ENCODE measurements at regions not wholly inside any gene's neighbourhood (a gene's known extent, or its start where the extent isn't known, plus 50 kb on each side); places are given as distances from the start of the nearest gene placed in this dataset.

DNA sequence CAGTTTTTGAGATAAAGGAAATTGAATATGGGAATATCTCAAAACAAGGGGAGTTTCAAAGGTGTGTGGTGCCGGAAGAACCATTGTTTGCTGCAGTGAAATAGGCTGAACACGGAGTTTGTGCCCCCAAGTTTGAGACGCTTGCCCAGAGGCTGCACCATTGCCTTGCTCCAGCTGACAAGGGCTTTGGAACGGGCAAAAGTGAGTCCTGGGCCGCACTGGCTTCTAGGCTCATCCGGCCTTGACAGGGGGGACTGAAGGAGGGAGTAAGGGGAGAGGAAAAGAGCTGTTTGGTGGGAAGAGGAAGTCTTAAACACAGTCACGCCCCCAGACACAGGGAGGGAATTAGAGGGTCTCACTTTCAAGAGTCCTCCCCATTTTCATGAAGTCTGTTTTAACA lies 269.9 kb downstream of the FAM43A start:
- CTCF ChIA-PET = no interaction called here
- Histone ChIP-seq H3K27me3 (ENCODE audit: control insufficient read depth, insufficient read depth, low read length) (no peaks in the 10 kb centered on the region), H3K4me3 (ENCODE audit: low read depth in 2 of 2, low read length in 2 of 2) (no peak overlapping the region), H3K4me1 (ENCODE audit: control insufficient read depth, insufficient read depth, low read length) (no peaks in the 10 kb centered on the region), H3K27ac (ENCODE audit: low read length) (no peak overlapping the region), H3K9me3 (ENCODE audit: control insufficient read depth, insufficient read depth, low read depth, low read length) (no peaks in the 10 kb centered on the region), H3K36me3 (ENCODE audit: control insufficient read depth, insufficient read depth, low read length) (no peaks in the 10 kb centered on the region)
- intact Hi-C loops (cut with micrococcal nuclease; ENCODE audit: unreplicated experiment) = no loop called here
- TF ChIP-seq TCF7L2 (IDR thresholded peaks at IDR 0.05; ENCODE audit: low read depth, low read length) = no peak
- TF ChIP-seq, protein P1, sequence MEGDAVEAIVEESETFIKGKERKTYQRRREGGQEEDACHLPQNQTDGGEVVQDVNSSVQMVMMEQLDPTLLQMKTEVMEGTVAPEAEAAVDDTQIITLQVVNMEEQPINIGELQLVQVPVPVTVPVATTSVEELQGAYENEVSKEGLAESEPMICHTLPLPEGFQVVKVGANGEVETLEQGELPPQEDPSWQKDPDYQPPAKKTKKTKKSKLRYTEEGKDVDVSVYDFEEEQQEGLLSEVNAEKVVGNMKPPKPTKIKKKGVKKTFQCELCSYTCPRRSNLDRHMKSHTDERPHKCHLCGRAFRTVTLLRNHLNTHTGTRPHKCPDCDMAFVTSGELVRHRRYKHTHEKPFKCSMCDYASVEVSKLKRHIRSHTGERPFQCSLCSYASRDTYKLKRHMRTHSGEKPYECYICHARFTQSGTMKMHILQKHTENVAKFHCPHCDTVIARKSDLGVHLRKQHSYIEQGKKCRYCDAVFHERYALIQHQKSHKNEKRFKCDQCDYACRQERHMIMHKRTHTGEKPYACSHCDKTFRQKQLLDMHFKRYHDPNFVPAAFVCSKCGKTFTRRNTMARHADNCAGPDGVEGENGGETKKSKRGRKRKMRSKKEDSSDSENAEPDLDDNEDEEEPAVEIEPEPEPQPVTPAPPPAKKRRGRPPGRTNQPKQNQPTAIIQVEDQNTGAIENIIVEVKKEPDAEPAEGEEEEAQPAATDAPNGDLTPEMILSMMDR (IDR thresholded peaks at IDR 0.05) = no peak
- no peak for TF ChIP-seq SIN3A (IDR thresholded peaks at IDR 0.05; ENCODE audit: borderline replicate concordance, insufficient read depth, low read depth, low read length)
- TF ChIP-seq, protein P2, sequence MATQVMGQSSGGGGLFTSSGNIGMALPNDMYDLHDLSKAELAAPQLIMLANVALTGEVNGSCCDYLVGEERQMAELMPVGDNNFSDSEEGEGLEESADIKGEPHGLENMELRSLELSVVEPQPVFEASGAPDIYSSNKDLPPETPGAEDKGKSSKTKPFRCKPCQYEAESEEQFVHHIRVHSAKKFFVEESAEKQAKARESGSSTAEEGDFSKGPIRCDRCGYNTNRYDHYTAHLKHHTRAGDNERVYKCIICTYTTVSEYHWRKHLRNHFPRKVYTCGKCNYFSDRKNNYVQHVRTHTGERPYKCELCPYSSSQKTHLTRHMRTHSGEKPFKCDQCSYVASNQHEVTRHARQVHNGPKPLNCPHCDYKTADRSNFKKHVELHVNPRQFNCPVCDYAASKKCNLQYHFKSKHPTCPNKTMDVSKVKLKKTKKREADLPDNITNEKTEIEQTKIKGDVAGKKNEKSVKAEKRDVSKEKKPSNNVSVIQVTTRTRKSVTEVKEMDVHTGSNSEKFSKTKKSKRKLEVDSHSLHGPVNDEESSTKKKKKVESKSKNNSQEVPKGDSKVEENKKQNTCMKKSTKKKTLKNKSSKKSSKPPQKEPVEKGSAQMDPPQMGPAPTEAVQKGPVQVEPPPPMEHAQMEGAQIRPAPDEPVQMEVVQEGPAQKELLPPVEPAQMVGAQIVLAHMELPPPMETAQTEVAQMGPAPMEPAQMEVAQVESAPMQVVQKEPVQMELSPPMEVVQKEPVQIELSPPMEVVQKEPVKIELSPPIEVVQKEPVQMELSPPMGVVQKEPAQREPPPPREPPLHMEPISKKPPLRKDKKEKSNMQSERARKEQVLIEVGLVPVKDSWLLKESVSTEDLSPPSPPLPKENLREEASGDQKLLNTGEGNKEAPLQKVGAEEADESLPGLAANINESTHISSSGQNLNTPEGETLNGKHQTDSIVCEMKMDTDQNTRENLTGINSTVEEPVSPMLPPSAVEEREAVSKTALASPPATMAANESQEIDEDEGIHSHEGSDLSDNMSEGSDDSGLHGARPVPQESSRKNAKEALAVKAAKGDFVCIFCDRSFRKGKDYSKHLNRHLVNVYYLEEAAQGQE (IDR thresholded peaks at IDR 0.05; ENCODE audit: insufficient read depth in 1 of 2, low read depth in 2 of 2, low read length in 1 of 2) = no peak
- TF ChIP-seq POLR2AphosphoS5 (IDR thresholded peaks at IDR 0.05; ENCODE audit: low read depth, low read length) = no peak
- ATAC-seq = no peak
- POLR2A ChIA-PET = no interaction called here
- in situ Hi-C loops (cut with HindIII; ENCODE audit: low pct_unique_long_range_greater_than_20kb, low sequenced_read_pairs) = no loop called here
- no TSS peak for BruUV-seq (replicated peaks)
- no peak for DNase-seq (ENCODE audit: low read depth, low spot score)

DNA sequence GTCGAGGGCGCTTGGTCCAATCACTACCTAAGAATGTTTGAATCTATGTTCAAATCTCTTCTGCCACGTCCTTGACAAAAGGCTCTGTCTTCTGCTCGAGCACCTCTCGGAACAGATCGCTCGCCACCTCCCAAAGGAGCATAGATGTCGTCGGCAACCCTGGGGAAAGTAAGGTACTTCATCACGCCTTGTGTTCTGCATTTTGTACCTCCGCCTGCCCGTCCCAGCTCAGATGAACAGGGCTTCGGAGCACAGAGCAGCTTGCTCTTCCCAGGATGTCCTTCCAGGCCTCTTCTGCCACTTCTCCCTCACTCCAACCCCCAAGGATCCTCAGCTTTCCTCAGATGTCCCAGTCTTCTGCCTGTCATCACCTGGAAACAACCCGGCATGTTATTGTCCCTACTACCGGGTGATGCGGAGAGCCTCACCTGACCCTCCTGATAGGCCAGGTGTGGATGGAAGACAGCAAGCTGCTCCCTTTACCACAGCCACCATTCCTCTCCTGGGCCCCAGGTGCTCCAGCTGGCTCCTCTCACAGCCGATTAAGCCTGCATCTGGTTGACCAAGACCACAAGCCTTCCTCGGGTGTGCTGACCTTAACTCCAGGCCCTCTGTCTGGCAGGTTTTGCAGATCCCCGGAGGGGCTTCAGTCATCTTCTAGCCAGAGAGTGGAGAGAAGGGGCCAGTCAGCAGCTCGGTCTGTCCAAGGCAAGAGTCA lies 270.5 kb downstream of the FAM43A start:
- in situ Hi-C loops (cut with HindIII; ENCODE audit: low pct_unique_long_range_greater_than_20kb, low sequenced_read_pairs) (no loop called here), intact Hi-C loops (cut with micrococcal nuclease; ENCODE audit: unreplicated experiment) (no loop called here)
- Histone ChIP-seq H3K27ac (ENCODE audit: low read length) (no peak overlapping the region), H3K4me3 (ENCODE audit: low read depth in 2 of 2, low read length in 2 of 2) (no peak overlapping the region), H3K36me3 (ENCODE audit: control insufficient read depth, insufficient read depth, low read length) (no peaks in the 10 kb centered on the region), H3K27me3 (ENCODE audit: control insufficient read depth, insufficient read depth, low read length) (no peaks in the 10 kb centered on the region), H3K9me3 (ENCODE audit: control insufficient read depth, insufficient read depth, low read depth, low read length) (no peaks in the 10 kb centered on the region), H3K4me1 (ENCODE audit: control insufficient read depth, insufficient read depth, low read length) (no peaks in the 10 kb centered on the region)
- no peak for DNase-seq (ENCODE audit: low read depth, low spot score)
- ATAC-seq = no peak
- POLR2A ChIA-PET = no interaction called here
- CTCF ChIA-PET = no interaction called here
- TF ChIP-seq, protein P2 (IDR thresholded peaks at IDR 0.05; ENCODE audit: insufficient read depth in 1 of 2, low read depth in 2 of 2, low read length in 1 of 2) = no peak
- TF ChIP-seq POLR2AphosphoS5 (IDR thresholded peaks at IDR 0.05; ENCODE audit: low read depth, low read length) (no peak), TCF7L2 (IDR thresholded peaks at IDR 0.05; ENCODE audit: low read depth, low read length) (no peak), SIN3A (IDR thresholded peaks at IDR 0.05; ENCODE audit: borderline replicate concordance, insufficient read depth, low read depth, low read length) (no peak)
- TF ChIP-seq, protein P1 (IDR thresholded peaks at IDR 0.05) = no peak
- BruUV-seq (replicated peaks) = no TSS peak

Data from Panc1 (cell line).